HG03565 (cell line): ENCODE measurements at regions not wholly inside any gene's neighbourhood (a gene's known extent, or its start where the extent isn't known, plus 50 kb on each side); places are given as distances from the start of the nearest gene placed in this dataset.

Source experiments
- ATAC-seq: cut with Tn5 transposase; IDR thresholded peaks from one replicate; pipeline ENCODE4 v1.9.1; 2021; ENCODE audit warnings: mild to moderate bottlenecking, moderate library complexity; ENCODE audit not compliant: unreplicated experiment

- ATAC-seq, result no peak
These were observed 239.0 kb downstream of the EIPR1 start for GRCh38 chr2:3138621-3139020.

- no peak for ATAC-seq
These were observed 239.8 kb downstream of the EIPR1 start for GRCh38 chr2:3137651-3138300.

- ATAC-seq, result no peak
These were observed 241.9 kb downstream of the EIPR1 start for GRCh38 chr2:3135676-3136075.

GRCh38 chr2:3134026-3134571 lies 243.5 kb downstream of the EIPR1 start:
- ATAC-seq, result no peak

- no peak for ATAC-seq
These were observed 244.7 kb downstream of the EIPR1 start for GRCh38 chr2:3132966-3133365.

GRCh38 chr2:3132466-3132865 lies 245.2 kb downstream of the EIPR1 start:
- ATAC-seq, result no peak

GRCh38 chr2:3131636-3132326 lies 245.8 kb downstream of the EIPR1 start:
- ATAC-seq, result no peak

GRCh38 chr2:3130889-3131635 lies 246.6 kb downstream of the EIPR1 start:
- ATAC-seq, result no peak

- no peak for ATAC-seq
These were observed 247.2 kb downstream of the EIPR1 start for GRCh38 chr2:3130444-3130843.

- ATAC-seq, result no peak
These were observed 247.8 kb downstream of the EIPR1 start for GRCh38 chr2:3129867-3130266.

GRCh38 chr2:3128786-3129185 lies 248.8 kb downstream of the EIPR1 start:
- ATAC-seq, result no peak

GRCh38 chr2:3127710-3128109 lies 249.9 kb downstream of the EIPR1 start:
- no peak for ATAC-seq

- no peak for ATAC-seq
These were observed 250.6 kb downstream of the EIPR1 start for GRCh38 chr2:3126911-3127621.

GRCh38 chr2:3126171-3126910 lies 251.3 kb downstream of the EIPR1 start:
- no peak for ATAC-seq

- ATAC-seq, result no peak
These were observed 251.9 kb downstream of the EIPR1 start for GRCh38 chr2:3125761-3126130.

- no peak for ATAC-seq
These were observed 252.4 kb downstream of the EIPR1 start for GRCh38 chr2:3125001-3125760.

- ATAC-seq, result no peak
These were observed 255.1 kb downstream of the EIPR1 start for GRCh38 chr2:3122525-3122924.

GRCh38 chr2:3121601-3122000 lies 256.0 kb downstream of the EIPR1 start:
- no peak for ATAC-seq

- ATAC-seq, result no peak
These were observed 259.9 kb downstream of the EIPR1 start for GRCh38 chr2:3117650-3118216.
